ENCODE measurements at regions not wholly inside any gene's neighbourhood (a gene's known extent, or its start where the extent isn't known, plus 50 kb on each side); places are given as distances from the start of the nearest gene placed in this dataset.

GRCh38 chr7:88357294-88357693 lies 50.6 kb upstream of the STEAP4 start:
- H3K4me3 ChIP-seq (ENCODE audit: low read length), result no peak overlapping the region
- peak; percentile 31 for TF ChIP-seq CTCF (conservative IDR thresholded peaks at IDR 0.05; ENCODE audit: low read depth, low read length)
- DNase-seq (ENCODE audit: low read depth), result no peak

Measured in retinal pigment epithelial cell (primary cell).